Neural cell (in vitro differentiated cells): ENCODE measurements at regions not wholly inside any gene's neighbourhood (a gene's known extent, or its start where the extent isn't known, plus 50 kb on each side); places are given as distances from the start of the nearest gene placed in this dataset.

Experiments used
- EP300 ChIP-seq: fragments of 450-650 bp; conservative IDR thresholded peaks from 2 replicates; pipeline ENCODE4 v1.6.1; 2014; ENCODE audit warnings: antibody characterized with exemption, mild to moderate bottlenecking, moderate library complexity; ENCODE audit not compliant: poor library complexity, severe bottlenecking
- EZH2 ChIP-seq: fragments of 200-600, 300-800 bp; shearing (Covaris generic), sonication (generic); IDR thresholded peaks from 2 replicates; pipeline ENCODE4 v1.6.1; 2014; ENCODE audit warnings: antibody characterized with exemption, low read length, borderline replicate concordance, mild to moderate bottlenecking; ENCODE audit not compliant: insufficient read depth, poor library complexity, severe bottlenecking
- MXI1 ChIP-seq: fragments of 450-650 bp; conservative IDR thresholded peaks from 2 replicates; pipeline ENCODE4 v1.6.1; 2014; ENCODE audit warnings: antibody characterized with exemption, mild to moderate bottlenecking; ENCODE audit not compliant: poor library complexity, severe bottlenecking
- POLR2AphosphoS5 ChIP-seq: IDR thresholded peaks from 2 replicates; pipeline ENCODE4 v1.6.1; 2012
- RAD21 ChIP-seq: fragments of 450-650 bp; conservative IDR thresholded peaks from 2 replicates; pipeline ENCODE4 v1.6.1; 2014; ENCODE audit warnings: antibody characterized with exemption, mild to moderate bottlenecking, moderate library complexity
- REST ChIP-seq: IDR thresholded peaks from 2 replicates; pipeline ENCODE4 v1.6.1; 2012; ENCODE audit warnings: borderline replicate concordance
- TAF1 ChIP-seq: IDR thresholded peaks from 2 replicates; pipeline ENCODE4 v1.6.1; 2012; ENCODE audit warnings: low read depth
- TF ChIP-seq, protein P1 (sequence below): fragments of 450-650 bp; IDR thresholded peaks from 2 replicates; pipeline ENCODE4 v1.5.1; 2014; ENCODE audit warnings: antibody characterized with exemption, mild to moderate bottlenecking, moderate library complexity; ENCODE audit not compliant: poor library complexity, severe bottlenecking

- TF ChIP-seq, protein P1, sequence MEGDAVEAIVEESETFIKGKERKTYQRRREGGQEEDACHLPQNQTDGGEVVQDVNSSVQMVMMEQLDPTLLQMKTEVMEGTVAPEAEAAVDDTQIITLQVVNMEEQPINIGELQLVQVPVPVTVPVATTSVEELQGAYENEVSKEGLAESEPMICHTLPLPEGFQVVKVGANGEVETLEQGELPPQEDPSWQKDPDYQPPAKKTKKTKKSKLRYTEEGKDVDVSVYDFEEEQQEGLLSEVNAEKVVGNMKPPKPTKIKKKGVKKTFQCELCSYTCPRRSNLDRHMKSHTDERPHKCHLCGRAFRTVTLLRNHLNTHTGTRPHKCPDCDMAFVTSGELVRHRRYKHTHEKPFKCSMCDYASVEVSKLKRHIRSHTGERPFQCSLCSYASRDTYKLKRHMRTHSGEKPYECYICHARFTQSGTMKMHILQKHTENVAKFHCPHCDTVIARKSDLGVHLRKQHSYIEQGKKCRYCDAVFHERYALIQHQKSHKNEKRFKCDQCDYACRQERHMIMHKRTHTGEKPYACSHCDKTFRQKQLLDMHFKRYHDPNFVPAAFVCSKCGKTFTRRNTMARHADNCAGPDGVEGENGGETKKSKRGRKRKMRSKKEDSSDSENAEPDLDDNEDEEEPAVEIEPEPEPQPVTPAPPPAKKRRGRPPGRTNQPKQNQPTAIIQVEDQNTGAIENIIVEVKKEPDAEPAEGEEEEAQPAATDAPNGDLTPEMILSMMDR = no peak
- no peak for TF ChIP-seq MXI1
- no peak for TF ChIP-seq REST
- no peak for TF ChIP-seq POLR2AphosphoS5
- no peak for TF ChIP-seq TAF1
- no peak for TF ChIP-seq EZH2
- TF ChIP-seq EP300 = no peak
- TF ChIP-seq RAD21 = no peak
These were observed 500.1 kb downstream of the GATA3 start for GRCh38 chr10:8554574-8554973.
